RWPE1 (cell line): ENCODE measurements at regions not wholly inside any gene's neighbourhood (a gene's known extent, or its start where the extent isn't known, plus 50 kb on each side); places are given as distances from the start of the nearest gene placed in this dataset.

Experiments used
- CTCF ChIA-PET: fragments of 350-600 bp; sonication (Branson Sonifier 250); formaldehyde crosslinking; extraction: SDS; loops from one replicate; lab custom pipeline; 2021; lab: Yijun Ruan, JAX
- POLR2A ChIA-PET: fragments of 400-600 bp; formaldehyde crosslinking; extraction: SDS; loops from one replicate; lab custom pipeline; 2020; ENCODE audit warnings: antibody characterized with exemption; ENCODE audit not compliant: low non-redundant PET; lab: Yijun Ruan, JAX
- DNase-seq: peaks from one replicate; pipeline ENCODE4 v3.0.0; 2012; ENCODE audit warnings: low spot score
- H3K27ac ChIP-seq: fragments of 450-650 bp; 2 replicates; pipeline ENCODE4 v1.5.1; 2017
- CTCF ChIP-seq: fragments of 450-650 bp; conservative IDR thresholded peaks from 2 replicates; pipeline ENCODE4 v1.5.1; 2017; ENCODE audit warnings: low read depth, mild to moderate bottlenecking

- DNase-seq, result no peak
- TF ChIP-seq CTCF, result no peak
- no peak overlapping the region for H3K27ac ChIP-seq
- CTCF ChIA-PET, result no interaction called here
- POLR2A ChIA-PET, result no interaction called here
These were observed 410.3 kb downstream of the BRD1 start for GRCh38 chr22:49417326-49417725.

GRCh38 chr22:49415151-49415951 lies 412.3 kb downstream of the BRD1 start:
- TF ChIP-seq CTCF, result no peak
- ChIA-PET CTCF (no interaction called here), POLR2A (no interaction called here)
- H3K27ac ChIP-seq, result no peak overlapping the region
- no peak for DNase-seq

GRCh38 chr22:49413551-49413950 lies 414.1 kb downstream of the BRD1 start:
- H3K27ac ChIP-seq, result no peak overlapping the region
- no peak for TF ChIP-seq CTCF
- ChIA-PET CTCF (interaction anchor here (0.6 kb wide), 1 partner anchor 10 kb away, joined by 6 read pairs; no protein-coding TSS in a partner anchor), POLR2A (no interaction called here)
- no peak for DNase-seq

- TF ChIP-seq CTCF, result no peak
- POLR2A ChIA-PET, result no interaction called here
- CTCF ChIA-PET, result interaction anchor here (0.6 kb wide), 1 partner anchor 10 kb away, joined by 6 read pairs; no protein-coding TSS in a partner anchor
- no peak overlapping the region for H3K27ac ChIP-seq
- DNase-seq, result no peak
These were observed 414.5 kb downstream of the BRD1 start for GRCh38 chr22:49413146-49413545.

GRCh38 chr22:49412236-49412635 lies 415.4 kb downstream of the BRD1 start:
- ChIA-PET POLR2A (no interaction called here), CTCF (no interaction called here)
- TF ChIP-seq CTCF, result no peak
- no peak overlapping the region for H3K27ac ChIP-seq
- DNase-seq, result no peak

GRCh38 chr22:49411236-49411635 lies 416.4 kb downstream of the BRD1 start:
- ChIA-PET POLR2A (no interaction called here), CTCF (no interaction called here)
- TF ChIP-seq CTCF, result no peak
- no peak for DNase-seq
- H3K27ac ChIP-seq, result no peak overlapping the region
